ENCODE measurements at regions not wholly inside any gene's neighbourhood (a gene's known extent, or its start where the extent isn't known, plus 50 kb on each side); places are given as distances from the start of the nearest gene placed in this dataset.

DNA sequence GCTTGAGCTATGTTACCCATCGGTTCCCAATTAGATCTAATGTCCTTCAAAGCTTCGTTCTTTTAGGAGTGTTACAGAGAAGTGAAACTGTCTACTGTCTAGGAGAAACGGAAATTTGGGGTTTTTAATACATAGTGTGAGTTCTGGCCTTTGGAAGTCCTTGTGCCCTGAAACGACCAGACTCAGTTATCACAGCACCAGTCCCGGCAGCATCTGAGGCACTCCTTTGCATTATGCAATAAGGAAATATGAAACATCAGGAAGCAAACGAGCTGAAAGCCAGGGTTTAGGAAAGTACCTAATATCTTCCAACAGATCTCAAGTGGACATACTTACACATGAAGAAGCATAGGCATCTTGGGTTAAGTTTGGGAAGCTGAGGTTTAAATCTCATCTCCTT is 61.8 kb upstream of the ADGRF1 start:
- H2AFZ ChIP-seq (ENCODE audit: insufficient read depth, low read depth, low read length, poor library complexity, severe bottlenecking), result no peak overlapping the region
- H3K27me3 Mint-ChIP-seq, result peaks cover 3% of the 10 kb centered on the region

GRCh38 chr6:47102331-47102730 is 60.2 kb upstream of the ADGRF1 start:
- Mint-ChIP-seq H3K27ac (no peak overlapping the region), H3K27me3 (no peaks in the 10 kb centered on the region), H3K9me3 (ENCODE audit: insufficient read depth) (no peaks in the 10 kb centered on the region), H3K4me3 (no peak overlapping the region), H3K4me1 (no peaks in the 10 kb centered on the region)
- no peaks in the 10 kb centered on the region for H3K36me3 ChIP-seq (replicated peaks in 1 of 2; ENCODE audit: control extremely low read depth in 1 of 2, control insufficient read depth in 1 of 2, extremely low read depth in 1 of 2, insufficient read depth in 2 of 2, low read length in 1 of 2)
- no peak for DNase-seq
- H4K20me1 ChIP-seq (ENCODE audit: control insufficient read depth, insufficient read depth, low read length, poor library complexity, severe bottlenecking), result no peaks in the 10 kb centered on the region
- no peaks in the 10 kb centered on the region for H3K9me3 ChIP-seq (ENCODE audit: control extremely low read depth in 1 of 3, control insufficient read depth in 2 of 3, insufficient read depth in 1 of 3, low read length in 2 of 3)
- no peak for TF ChIP-seq EZH2 (IDR thresholded peaks at IDR 0.05; ENCODE audit: borderline replicate concordance, insufficient read depth, low read depth, low read length, poor library complexity, severe bottlenecking)
- TF ChIP-seq, protein P1, sequence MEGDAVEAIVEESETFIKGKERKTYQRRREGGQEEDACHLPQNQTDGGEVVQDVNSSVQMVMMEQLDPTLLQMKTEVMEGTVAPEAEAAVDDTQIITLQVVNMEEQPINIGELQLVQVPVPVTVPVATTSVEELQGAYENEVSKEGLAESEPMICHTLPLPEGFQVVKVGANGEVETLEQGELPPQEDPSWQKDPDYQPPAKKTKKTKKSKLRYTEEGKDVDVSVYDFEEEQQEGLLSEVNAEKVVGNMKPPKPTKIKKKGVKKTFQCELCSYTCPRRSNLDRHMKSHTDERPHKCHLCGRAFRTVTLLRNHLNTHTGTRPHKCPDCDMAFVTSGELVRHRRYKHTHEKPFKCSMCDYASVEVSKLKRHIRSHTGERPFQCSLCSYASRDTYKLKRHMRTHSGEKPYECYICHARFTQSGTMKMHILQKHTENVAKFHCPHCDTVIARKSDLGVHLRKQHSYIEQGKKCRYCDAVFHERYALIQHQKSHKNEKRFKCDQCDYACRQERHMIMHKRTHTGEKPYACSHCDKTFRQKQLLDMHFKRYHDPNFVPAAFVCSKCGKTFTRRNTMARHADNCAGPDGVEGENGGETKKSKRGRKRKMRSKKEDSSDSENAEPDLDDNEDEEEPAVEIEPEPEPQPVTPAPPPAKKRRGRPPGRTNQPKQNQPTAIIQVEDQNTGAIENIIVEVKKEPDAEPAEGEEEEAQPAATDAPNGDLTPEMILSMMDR (IDR thresholded peaks at IDR 0.05), result no peak
- no peak overlapping the region for H2AFZ ChIP-seq (ENCODE audit: insufficient read depth, low read depth, low read length, poor library complexity, severe bottlenecking)
- no peak overlapping the region for H3K9ac ChIP-seq (ENCODE audit: low read length)
- no peaks in the 10 kb centered on the region for H3K27me3 ChIP-seq (replicated peaks in 1 of 4; ENCODE audit: control extremely low read depth in 1 of 4, control insufficient read depth in 3 of 4, insufficient read depth in 4 of 4, low read length in 3 of 4)
- POLR2A ChIA-PET, result no interaction called here
- no peak for ATAC-seq (ENCODE audit: low read depth)
- H3K27ac ChIP-seq (ENCODE audit: low read length in 2 of 2), result no peak overlapping the region
- no peaks in the 10 kb centered on the region for H3K4me1 ChIP-seq (ENCODE audit: control insufficient read depth in 2 of 2, insufficient read depth in 2 of 2, low read length in 2 of 2)
- intact Hi-C loops (cut with micrococcal nuclease), result no loop called here
- no CpG with 5 or more reads among the region's 5 CpGs for WGBS (ENCODE audit: insufficient coverage)
- H3K79me2 ChIP-seq (ENCODE audit: control insufficient read depth, insufficient read depth, low read length), result no peaks in the 10 kb centered on the region
- no peak overlapping the region for H3K4me2 ChIP-seq (replicated peaks; ENCODE audit: low read depth, low read length, poor library complexity, severe bottlenecking)
- CTCF ChIA-PET, result no interaction called here
- H3K4me3 ChIP-seq (ENCODE audit: control extremely low read depth in 1 of 5, extremely low read depth in 1 of 5, insufficient read depth in 1 of 5, low read depth in 2 of 5, low read length in 4 of 5), result no peak overlapping the region

More for the DNA sequence above, 61.8 kb upstream of the ADGRF1 start:
- Histone ChIP-seq H3K4me3 (ENCODE audit: control extremely low read depth in 1 of 5, extremely low read depth in 1 of 5, insufficient read depth in 1 of 5, low read depth in 2 of 5, low read length in 4 of 5) (no peak overlapping the region), H3K36me3 (replicated peaks in 1 of 2; ENCODE audit: control extremely low read depth in 1 of 2, control insufficient read depth in 1 of 2, extremely low read depth in 1 of 2, insufficient read depth in 2 of 2, low read length in 1 of 2) (no peaks in the 10 kb centered on the region), H3K9me3 (ENCODE audit: control extremely low read depth in 1 of 3, control insufficient read depth in 2 of 3, insufficient read depth in 1 of 3, low read length in 2 of 3) (no peaks in the 10 kb centered on the region), H3K27ac (ENCODE audit: low read length in 2 of 2) (no peak overlapping the region), H3K27me3 (replicated peaks in 1 of 4; ENCODE audit: control extremely low read depth in 1 of 4, control insufficient read depth in 3 of 4, insufficient read depth in 4 of 4, low read length in 3 of 4) (no peaks in the 10 kb centered on the region), H4K20me1 (ENCODE audit: control insufficient read depth, insufficient read depth, low read length, poor library complexity, severe bottlenecking) (no peaks in the 10 kb centered on the region), H3K4me2 (replicated peaks; ENCODE audit: low read depth, low read length, poor library complexity, severe bottlenecking) (no peak overlapping the region), H3K4me1 (ENCODE audit: control insufficient read depth in 2 of 2, insufficient read depth in 2 of 2, low read length in 2 of 2) (no peaks in the 10 kb centered on the region), H3K79me2 (ENCODE audit: control insufficient read depth, insufficient read depth, low read length) (no peaks in the 10 kb centered on the region), H3K9ac (ENCODE audit: low read length) (no peak overlapping the region)
- POLR2A ChIA-PET, result no interaction called here
- ATAC-seq (ENCODE audit: low read depth), result no peak
- no peak overlapping the region for H3K27ac Mint-ChIP-seq
- intact Hi-C loops (cut with micrococcal nuclease), result no loop called here
- TF ChIP-seq, protein P1 (IDR thresholded peaks at IDR 0.05), result no peak
- no peak for TF ChIP-seq EZH2 (IDR thresholded peaks at IDR 0.05; ENCODE audit: borderline replicate concordance, insufficient read depth, low read depth, low read length, poor library complexity, severe bottlenecking)
- no peak overlapping the region for H3K4me3 Mint-ChIP-seq
- H3K4me1 Mint-ChIP-seq, result no peaks in the 10 kb centered on the region
- CTCF ChIA-PET, result no interaction called here
- no peak for DNase-seq
- no peaks in the 10 kb centered on the region for H3K9me3 Mint-ChIP-seq (ENCODE audit: insufficient read depth)
- WGBS (ENCODE audit: insufficient coverage), result 88% methylated on average over 2 of the region's 6 CpGs

All from B cell (primary cell).